ENCODE measurements at regions not wholly inside any gene's neighbourhood (a gene's known extent, or its start where the extent isn't known, plus 50 kb on each side); places are given as distances from the start of the nearest gene placed in this dataset.
A peak's percentile ranks its signal among the peaks of the same experiment; 100 is the strongest.

DNA sequence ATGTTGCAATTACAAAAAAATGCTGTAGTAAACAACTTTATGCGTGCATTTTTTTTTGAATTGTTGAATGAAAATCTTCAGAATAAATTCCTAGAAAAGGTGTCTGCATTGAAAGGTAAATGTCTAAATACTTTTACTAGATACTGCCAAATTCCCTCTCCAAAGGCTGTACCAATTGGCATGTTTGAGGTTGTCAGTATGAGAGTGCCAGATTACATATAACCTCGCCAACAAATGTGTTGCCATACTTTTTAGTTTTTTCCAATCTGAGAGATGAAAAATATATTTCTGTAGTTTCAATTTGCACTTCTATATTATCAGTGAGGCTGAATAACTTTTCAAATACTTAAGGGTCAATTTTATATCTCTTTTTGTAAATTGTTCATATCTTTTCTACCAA is 261.5 kb upstream of the TARS1 start:
- Histone ChIP-seq H3K9me2 (ENCODE audit: insufficient read depth, low read length) (no peaks in the 10 kb centered on the region), H3K9me3 (ENCODE audit: low read length) (no peaks in the 10 kb centered on the region), H3K79me2 (replicated peaks; ENCODE audit: insufficient read depth, low read length) (no peaks in the 10 kb centered on the region), H3K4me2 (ENCODE audit: low read length) (no peak overlapping the region), H3K9ac (ENCODE audit: low read length) (no peak overlapping the region), H3F3A (ENCODE audit: insufficient read depth, low read length, poor library complexity, severe bottlenecking) (no peaks in the 10 kb centered on the region), H3K27ac (ENCODE audit: low read length) (no peak overlapping the region), H3K36me3 (ENCODE audit: insufficient read depth, low read length) (no peaks in the 10 kb centered on the region), H3K27me3 (ENCODE audit: insufficient read depth, low read depth, low read length) (no peaks in the 10 kb centered on the region), H4K20me1 (ENCODE audit: insufficient read depth) (no peaks in the 10 kb centered on the region), H2AFZ (ENCODE audit: low read depth, low read length) (no peak overlapping the region), H3K4me3 (ENCODE audit: low read length) (no peak overlapping the region)
- TF ChIP-seq EZH2 (IDR thresholded peaks at IDR 0.05; ENCODE audit: borderline replicate concordance, insufficient read depth, low read length, poor library complexity, severe bottlenecking): no peak
- TF ChIP-seq EP300 (conservative IDR thresholded peaks at IDR 0.05; ENCODE audit: poor library complexity, severe bottlenecking): no peak
- TF ChIP-seq, protein P1, sequence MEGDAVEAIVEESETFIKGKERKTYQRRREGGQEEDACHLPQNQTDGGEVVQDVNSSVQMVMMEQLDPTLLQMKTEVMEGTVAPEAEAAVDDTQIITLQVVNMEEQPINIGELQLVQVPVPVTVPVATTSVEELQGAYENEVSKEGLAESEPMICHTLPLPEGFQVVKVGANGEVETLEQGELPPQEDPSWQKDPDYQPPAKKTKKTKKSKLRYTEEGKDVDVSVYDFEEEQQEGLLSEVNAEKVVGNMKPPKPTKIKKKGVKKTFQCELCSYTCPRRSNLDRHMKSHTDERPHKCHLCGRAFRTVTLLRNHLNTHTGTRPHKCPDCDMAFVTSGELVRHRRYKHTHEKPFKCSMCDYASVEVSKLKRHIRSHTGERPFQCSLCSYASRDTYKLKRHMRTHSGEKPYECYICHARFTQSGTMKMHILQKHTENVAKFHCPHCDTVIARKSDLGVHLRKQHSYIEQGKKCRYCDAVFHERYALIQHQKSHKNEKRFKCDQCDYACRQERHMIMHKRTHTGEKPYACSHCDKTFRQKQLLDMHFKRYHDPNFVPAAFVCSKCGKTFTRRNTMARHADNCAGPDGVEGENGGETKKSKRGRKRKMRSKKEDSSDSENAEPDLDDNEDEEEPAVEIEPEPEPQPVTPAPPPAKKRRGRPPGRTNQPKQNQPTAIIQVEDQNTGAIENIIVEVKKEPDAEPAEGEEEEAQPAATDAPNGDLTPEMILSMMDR (IDR thresholded peaks at IDR 0.05; ENCODE audit: poor library complexity, severe bottlenecking): no peak
- TF ChIP-seq RAD21 (conservative IDR thresholded peaks at IDR 0.05): no peak
- no peak for TF ChIP-seq POLR2AphosphoS5 (IDR thresholded peaks at IDR 0.05)
- TF ChIP-seq, protein P2, sequence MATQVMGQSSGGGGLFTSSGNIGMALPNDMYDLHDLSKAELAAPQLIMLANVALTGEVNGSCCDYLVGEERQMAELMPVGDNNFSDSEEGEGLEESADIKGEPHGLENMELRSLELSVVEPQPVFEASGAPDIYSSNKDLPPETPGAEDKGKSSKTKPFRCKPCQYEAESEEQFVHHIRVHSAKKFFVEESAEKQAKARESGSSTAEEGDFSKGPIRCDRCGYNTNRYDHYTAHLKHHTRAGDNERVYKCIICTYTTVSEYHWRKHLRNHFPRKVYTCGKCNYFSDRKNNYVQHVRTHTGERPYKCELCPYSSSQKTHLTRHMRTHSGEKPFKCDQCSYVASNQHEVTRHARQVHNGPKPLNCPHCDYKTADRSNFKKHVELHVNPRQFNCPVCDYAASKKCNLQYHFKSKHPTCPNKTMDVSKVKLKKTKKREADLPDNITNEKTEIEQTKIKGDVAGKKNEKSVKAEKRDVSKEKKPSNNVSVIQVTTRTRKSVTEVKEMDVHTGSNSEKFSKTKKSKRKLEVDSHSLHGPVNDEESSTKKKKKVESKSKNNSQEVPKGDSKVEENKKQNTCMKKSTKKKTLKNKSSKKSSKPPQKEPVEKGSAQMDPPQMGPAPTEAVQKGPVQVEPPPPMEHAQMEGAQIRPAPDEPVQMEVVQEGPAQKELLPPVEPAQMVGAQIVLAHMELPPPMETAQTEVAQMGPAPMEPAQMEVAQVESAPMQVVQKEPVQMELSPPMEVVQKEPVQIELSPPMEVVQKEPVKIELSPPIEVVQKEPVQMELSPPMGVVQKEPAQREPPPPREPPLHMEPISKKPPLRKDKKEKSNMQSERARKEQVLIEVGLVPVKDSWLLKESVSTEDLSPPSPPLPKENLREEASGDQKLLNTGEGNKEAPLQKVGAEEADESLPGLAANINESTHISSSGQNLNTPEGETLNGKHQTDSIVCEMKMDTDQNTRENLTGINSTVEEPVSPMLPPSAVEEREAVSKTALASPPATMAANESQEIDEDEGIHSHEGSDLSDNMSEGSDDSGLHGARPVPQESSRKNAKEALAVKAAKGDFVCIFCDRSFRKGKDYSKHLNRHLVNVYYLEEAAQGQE (IDR thresholded peaks at IDR 0.05; ENCODE audit: borderline replicate concordance): no peak
- TF ChIP-seq TAF1 (IDR thresholded peaks at IDR 0.05; ENCODE audit: low read depth): no peak
- no peak for TF ChIP-seq SMC3 (conservative IDR thresholded peaks at IDR 0.05; ENCODE audit: poor library complexity)
- TF ChIP-seq MXI1 (conservative IDR thresholded peaks at IDR 0.05; ENCODE audit: poor library complexity, severe bottlenecking): no peak

DNA sequence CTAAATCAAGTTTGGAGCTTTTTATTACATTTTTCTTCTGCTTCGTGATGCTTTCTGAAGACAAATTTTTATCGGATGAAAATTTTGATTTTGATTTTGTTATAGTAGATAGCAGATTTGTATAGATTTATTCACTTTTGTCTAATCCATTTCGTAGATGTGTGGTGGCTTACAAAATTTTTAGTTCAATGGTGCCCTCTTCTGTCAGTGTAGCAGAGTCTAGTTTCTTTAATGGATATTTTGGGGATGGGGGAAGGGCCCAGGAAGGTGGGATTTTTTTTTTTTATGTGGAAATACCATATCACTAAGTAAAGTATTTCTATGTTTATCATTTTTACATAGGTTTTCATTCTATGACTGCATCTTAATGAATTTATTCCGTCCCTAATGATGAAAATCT is 259.9 kb upstream of the TARS1 start:
- H3K4me2 ChIP-seq (ENCODE audit: low read length): no peak overlapping the region
- H3K4me3 ChIP-seq (ENCODE audit: low read length): no peak overlapping the region
- H3K9me2 ChIP-seq (ENCODE audit: insufficient read depth, low read length): no peaks in the 10 kb centered on the region
- H3K9ac ChIP-seq (ENCODE audit: low read length): no peak overlapping the region
- no peaks in the 10 kb centered on the region for H3K9me3 ChIP-seq (ENCODE audit: low read length)
- TF ChIP-seq SMC3 (conservative IDR thresholded peaks at IDR 0.05; ENCODE audit: poor library complexity) (peak; percentile 14), EP300 (conservative IDR thresholded peaks at IDR 0.05; ENCODE audit: poor library complexity, severe bottlenecking) (no peak), RAD21 (conservative IDR thresholded peaks at IDR 0.05) (peak; percentile 27)
- no peaks in the 10 kb centered on the region for H4K20me1 ChIP-seq (ENCODE audit: insufficient read depth)
- H3K27ac ChIP-seq (ENCODE audit: low read length): no peak overlapping the region
- H3K79me2 ChIP-seq (replicated peaks; ENCODE audit: insufficient read depth, low read length): no peaks in the 10 kb centered on the region
- no peaks in the 10 kb centered on the region for H3K27me3 ChIP-seq (ENCODE audit: insufficient read depth, low read depth, low read length)
- no peak overlapping the region for H2AFZ ChIP-seq (ENCODE audit: low read depth, low read length)
- H3F3A ChIP-seq (ENCODE audit: insufficient read depth, low read length, poor library complexity, severe bottlenecking): no peaks in the 10 kb centered on the region
- H3K36me3 ChIP-seq (ENCODE audit: insufficient read depth, low read length): no peaks in the 10 kb centered on the region

DNA sequence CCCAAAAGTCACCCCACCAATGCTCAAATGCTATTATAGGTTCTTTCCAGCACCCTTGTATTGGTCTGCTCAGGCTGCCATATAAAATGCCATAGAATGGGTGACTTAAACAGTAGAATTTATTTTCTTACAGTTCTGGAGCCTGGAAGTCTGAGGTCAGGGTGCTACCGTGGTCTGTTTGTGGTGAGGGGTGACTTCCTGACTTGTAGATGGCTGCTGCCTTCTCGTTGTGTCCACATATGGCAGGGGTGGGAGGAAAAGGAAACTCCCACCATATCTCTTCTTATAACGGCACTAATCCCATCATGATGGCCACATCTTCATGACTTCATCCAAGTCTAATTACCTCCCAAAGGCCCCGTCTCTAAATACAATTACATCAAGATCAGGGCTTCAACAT is 257.8 kb upstream of the TARS1 start:
- Histone ChIP-seq H3K9ac (ENCODE audit: low read length) (no peak overlapping the region), H3K9me3 (ENCODE audit: low read length) (no peaks in the 10 kb centered on the region), H4K20me1 (ENCODE audit: insufficient read depth) (no peaks in the 10 kb centered on the region), H3K9me2 (ENCODE audit: insufficient read depth, low read length) (no peaks in the 10 kb centered on the region), H3K4me2 (ENCODE audit: low read length) (no peak overlapping the region), H2AFZ (ENCODE audit: low read depth, low read length) (no peak overlapping the region), H3K4me3 (ENCODE audit: low read length) (no peak overlapping the region), H3K79me2 (replicated peaks; ENCODE audit: insufficient read depth, low read length) (no peaks in the 10 kb centered on the region), H3K36me3 (ENCODE audit: insufficient read depth, low read length) (no peaks in the 10 kb centered on the region), H3F3A (ENCODE audit: insufficient read depth, low read length, poor library complexity, severe bottlenecking) (no peaks in the 10 kb centered on the region), H3K27me3 (ENCODE audit: insufficient read depth, low read depth, low read length) (no peaks in the 10 kb centered on the region), H3K27ac (ENCODE audit: low read length) (no peak overlapping the region)
- TF ChIP-seq, protein P1 (IDR thresholded peaks at IDR 0.05; ENCODE audit: poor library complexity, severe bottlenecking): no peak
- no peak for TF ChIP-seq SMC3 (conservative IDR thresholded peaks at IDR 0.05; ENCODE audit: poor library complexity)
- TF ChIP-seq RAD21 (conservative IDR thresholded peaks at IDR 0.05): no peak
- no peak for TF ChIP-seq EP300 (conservative IDR thresholded peaks at IDR 0.05; ENCODE audit: poor library complexity, severe bottlenecking)
- TF ChIP-seq EZH2 (IDR thresholded peaks at IDR 0.05; ENCODE audit: borderline replicate concordance, insufficient read depth, low read length, poor library complexity, severe bottlenecking): no peak
- no peak for TF ChIP-seq MXI1 (conservative IDR thresholded peaks at IDR 0.05; ENCODE audit: poor library complexity, severe bottlenecking)
- TF ChIP-seq POLR2AphosphoS5 (IDR thresholded peaks at IDR 0.05): no peak
- TF ChIP-seq, protein P2 (IDR thresholded peaks at IDR 0.05; ENCODE audit: borderline replicate concordance): no peak
- no peak for TF ChIP-seq TAF1 (IDR thresholded peaks at IDR 0.05; ENCODE audit: low read depth)

All from neural cell (in vitro differentiated cells).